Naive thymus-derived CD4-positive, alpha-beta T cell (primary cell): ENCODE measurements at regions not wholly inside any gene's neighbourhood (a gene's known extent, or its start where the extent isn't known, plus 50 kb on each side); places are given as distances from the start of the nearest gene placed in this dataset.
A peak's percentile ranks its signal among the peaks of the same experiment; 100 is the strongest.

Source experiments
- ATAC-seq: fragments of 150-1000 bp; cut with Tn5 transposase; 2 replicates; pipeline ENCODE4 v1.10.0; 2021; ENCODE audit warnings: mild to moderate bottlenecking, moderate library complexity
- CTCF ChIA-PET: fragments of 350-600 bp; sonication (Branson Sonifier 250); formaldehyde crosslinking; loops from one replicate; lab custom pipeline; 2021; ENCODE audit warnings: antibody characterized with exemption; lab: Charles Lee
- POLR2A ChIA-PET: fragments of 350-600 bp; sonication (Branson Sonifier 250); formaldehyde crosslinking; loops from one replicate; lab custom pipeline; 2021; ENCODE audit warnings: antibody characterized with exemption, inconsistent platforms; lab: Charles Lee
- DNase-seq, 9 donors: peaks; one replicate each; pipeline versions ENCODE4 v3.0.0 to v3.0.0-alpha.2; 2020 to 2022; ENCODE audit warnings: mixed read lengths in 1 of 9
- H3K27ac ChIP-seq: one replicate; pipeline ENCODE4 v1.7.0; 2013; ENCODE audit warnings: mild to moderate bottlenecking, low read depth, low read length, moderate library complexity
- H3K27me3 ChIP-seq, 2 donors: one replicate each; pipeline ENCODE4 v1.7.0; 2013; ENCODE audit warnings: low read length in 2 of 2, mild to moderate bottlenecking in 2 of 2, moderate library complexity in 2 of 2; ENCODE audit not compliant: control insufficient read depth in 2 of 2, insufficient read depth in 2 of 2
- H3K36me3 ChIP-seq, 3 experiments: 1 replicate in 2 of 3; 2 replicates in 1 of 3; pipeline ENCODE4 v1.7.0; 2013; ENCODE audit warnings: low read length in 3 of 3, mild to moderate bottlenecking in 3 of 3, moderate library complexity in 1 of 3; ENCODE audit not compliant: insufficient read depth in 3 of 3, control insufficient read depth in 2 of 3
- H3K4me1 ChIP-seq, 2 donors: one replicate each; pipeline ENCODE4 v1.7.0; 2013; ENCODE audit warnings: low read length in 2 of 2, mild to moderate bottlenecking in 2 of 2, moderate library complexity in 1 of 2; ENCODE audit not compliant: control insufficient read depth in 2 of 2, insufficient read depth in 2 of 2
- H3K4me3 ChIP-seq: 2 replicates; pipeline ENCODE4 v1.7.0; 2013; ENCODE audit warnings: mild to moderate bottlenecking, low read length
- H3K9me3 ChIP-seq, 3 experiments: 1 replicate in 2 of 3; 2 replicates in 1 of 3; pipeline ENCODE4 v1.7.0; 2013; ENCODE audit warnings: low read length in 3 of 3; ENCODE audit not compliant: control insufficient read depth in 2 of 3
- H3K27ac Mint-ChIP-seq, 9 donors: one replicate each; pipeline ENCODE4 v1.8.0; 2020 to 2022; ENCODE audit warnings: mixed read lengths in 9 of 9, mild to moderate bottlenecking in 8 of 9, moderate library complexity in 5 of 9, inconsistent platforms in 2 of 9
- H3K27me3 Mint-ChIP-seq, 5 donors: one replicate each; pipeline ENCODE4 v1.8.0; 2021 to 2022; ENCODE audit warnings: mixed read lengths in 5 of 5, mild to moderate bottlenecking in 1 of 5
- H3K36me3 Mint-ChIP-seq, 5 donors: one replicate each; pipeline ENCODE4 v1.8.0; 2020 to 2022; ENCODE audit warnings: mixed read lengths in 5 of 5, mild to moderate bottlenecking in 3 of 5, inconsistent platforms in 1 of 5
- H3K4me1 Mint-ChIP-seq, 7 donors: one replicate each; pipeline ENCODE4 v1.8.0; 2020 to 2022; ENCODE audit warnings: mixed read lengths in 7 of 7, mild to moderate bottlenecking in 3 of 7, inconsistent platforms in 1 of 7
- H3K4me3 Mint-ChIP-seq, 10 donors: one replicate each; pipeline ENCODE4 v1.8.0; 2020 to 2022; ENCODE audit warnings: mild to moderate bottlenecking in 10 of 10, mixed read lengths in 10 of 10, moderate library complexity in 6 of 10, inconsistent platforms in 2 of 10
- H3K9me3 Mint-ChIP-seq, 11 donors: one replicate each; pipeline ENCODE4 v1.8.0; 2020 to 2022; ENCODE audit warnings: mixed read lengths in 11 of 11, mild to moderate bottlenecking in 4 of 11, inconsistent platforms in 1 of 11, moderate library complexity in 1 of 11
- intact Hi-C, 2 donors: fragments of 100-400 bp; cut with micrococcal nuclease; formaldehyde crosslinking; loops; one replicate each; pipeline ENCODE4 v1.15.1; 2023

DNA sequence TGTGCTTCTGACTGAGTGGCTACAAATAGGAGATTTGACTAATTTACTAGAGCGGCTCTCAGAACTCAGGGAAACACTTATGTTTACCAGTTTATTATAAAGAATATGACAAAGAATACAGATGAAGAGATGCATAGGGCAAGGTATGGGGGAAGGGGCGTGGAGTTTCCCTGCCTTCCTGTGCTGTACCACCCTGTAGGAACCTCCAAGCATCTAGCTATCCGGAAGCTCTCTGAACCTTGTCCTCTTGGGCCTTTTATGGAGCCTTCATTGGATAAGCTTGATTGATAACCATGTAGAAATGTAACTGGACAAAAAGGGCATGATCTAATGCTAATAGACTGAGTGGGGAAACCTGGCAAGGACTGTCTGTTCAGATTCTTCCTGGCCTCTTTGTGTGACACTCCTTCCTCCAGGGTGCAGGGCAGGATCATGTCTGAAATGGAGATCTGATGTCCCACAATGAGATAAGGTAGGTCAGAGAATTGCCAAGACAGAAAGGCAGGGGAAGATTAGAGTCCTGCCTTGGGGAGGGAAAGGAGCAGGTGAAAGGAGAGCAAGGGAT, 101.8 kb upstream of the NPAS2 start:
- Mint-ChIP-seq H3K4me3 (no peak overlapping the region), H3K4me1 (no peaks in the 10 kb centered on the region), H3K27ac (no peak overlapping the region), H3K9me3 (peaks cover 0 to 3% (median 0%) of the 10 kb centered on the region in 11 donors), H3K36me3 (peaks cover 0 to 3% (median 0%) of the 10 kb centered on the region in 5 donors), H3K27me3 (peaks cover 0 to 7% (median 0%) of the 10 kb centered on the region in 5 donors)
- ChIA-PET CTCF (no interaction called here), POLR2A (no interaction called here)
- ATAC-seq = no peak
- DNase-seq = no peak
- no peak overlapping the region for H3K4me3 ChIP-seq
- H3K4me1 ChIP-seq = no peaks in the 10 kb centered on the region
- no peaks in the 10 kb centered on the region for H3K27me3 ChIP-seq
- intact Hi-C loops = no loop called here
- H3K9me3 ChIP-seq = no peaks in the 10 kb centered on the region
- H3K36me3 ChIP-seq = no peaks in the 10 kb centered on the region
- H3K27ac ChIP-seq = no peak overlapping the region

- DNase-seq (no peak), ATAC-seq (no peak)
- Histone ChIP-seq H3K27ac (no peak overlapping the region), H3K36me3 (no peaks in the 10 kb centered on the region), H3K27me3 (no peaks in the 10 kb centered on the region), H3K4me1 (no peaks in the 10 kb centered on the region), H3K4me3 (no peak overlapping the region), H3K9me3 (no peaks in the 10 kb centered on the region)
- Mint-ChIP-seq H3K36me3 (no peaks in the 10 kb centered on the region), H3K27me3 (peaks cover 0 to 10% (median 0%) of the 10 kb centered on the region in 5 donors), H3K4me1 (no peaks in the 10 kb centered on the region), H3K27ac (no peak overlapping the region), H3K9me3 (no peaks in the 10 kb centered on the region), H3K4me3 (no peak overlapping the region)
- ChIA-PET CTCF (no interaction called here), POLR2A (no interaction called here)
- intact Hi-C loops = no loop called here
These were observed 99.5 kb upstream of the NPAS2 start for GRCh38 chr2:100720445-100720844.

DNA sequence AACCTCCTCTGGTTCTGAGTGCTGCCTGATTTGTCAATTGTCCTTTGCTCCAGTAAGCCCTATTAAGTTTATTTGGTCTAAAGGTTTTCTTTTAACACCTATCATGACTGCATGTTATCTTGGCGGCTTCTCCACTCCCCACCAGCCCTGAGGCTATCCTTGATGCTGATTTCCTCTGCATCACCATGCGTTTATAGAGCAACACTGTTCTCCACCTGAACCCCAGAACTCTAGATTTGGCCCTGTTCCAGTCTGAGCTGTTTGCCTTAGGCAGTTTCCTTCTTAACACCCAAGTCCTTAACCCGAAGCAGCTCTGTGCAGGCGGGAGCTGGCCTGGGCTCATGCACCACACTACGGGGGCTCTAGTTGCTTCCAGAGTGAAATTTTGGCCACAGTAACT, 98.2 kb upstream of the NPAS2 start:
- Histone ChIP-seq H3K27ac (no peak overlapping the region), H3K27me3 (no peaks in the 10 kb centered on the region), H3K4me1 (no peaks in the 10 kb centered on the region), H3K9me3 (no peaks in the 10 kb centered on the region), H3K4me3 (no peak overlapping the region), H3K36me3 (no peaks in the 10 kb centered on the region)
- ChIA-PET CTCF (no interaction called here), POLR2A (no interaction called here)
- Mint-ChIP-seq H3K4me1 (no peaks in the 10 kb centered on the region), H3K4me3 (no peak overlapping the region), H3K27me3 (peaks cover 0 to 11% (median 0%) of the 10 kb centered on the region in 5 donors), H3K36me3 (no peaks in the 10 kb centered on the region), H3K27ac (no peak overlapping the region), H3K9me3 (no peaks in the 10 kb centered on the region)
- intact Hi-C loops = no loop called here
- ATAC-seq (no peak), DNase-seq (no peak)

DNA sequence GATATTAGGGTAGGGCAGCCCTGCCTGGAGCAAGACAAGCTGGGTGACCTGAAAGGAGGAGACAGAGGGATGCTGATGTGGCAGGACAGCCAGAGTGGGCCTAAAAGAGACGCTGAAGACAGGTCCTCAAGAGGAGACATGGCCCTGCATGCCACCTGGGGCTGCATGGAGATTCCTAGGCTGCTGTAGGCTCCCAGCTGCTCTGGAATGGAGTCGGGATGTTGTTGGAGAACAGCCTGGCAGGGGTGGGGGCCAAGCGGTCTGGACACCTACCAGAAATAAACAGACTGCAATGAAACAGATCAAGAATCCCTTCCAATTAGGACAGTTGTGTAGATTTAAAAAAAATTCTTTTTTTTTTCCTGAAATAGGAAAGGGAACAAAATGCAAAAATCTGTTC, 97.8 kb upstream of the NPAS2 start:
- Histone ChIP-seq H3K27me3 (no peaks in the 10 kb centered on the region), H3K36me3 (no peaks in the 10 kb centered on the region), H3K27ac (no peak overlapping the region), H3K9me3 (no peaks in the 10 kb centered on the region), H3K4me1 (no peaks in the 10 kb centered on the region), H3K4me3 (no peak overlapping the region)
- ATAC-seq (no peak), DNase-seq (no peak)
- Mint-ChIP-seq H3K36me3 (no peaks in the 10 kb centered on the region), H3K27me3 (peaks cover 0 to 14% (median 0%) of the 10 kb centered on the region in 5 donors), H3K27ac (no peak overlapping the region), H3K4me1 (no peaks in the 10 kb centered on the region), H3K9me3 (no peaks in the 10 kb centered on the region), H3K4me3 (no peak overlapping the region)
- CTCF ChIA-PET = no interaction called here
- intact Hi-C loops = no loop called here
- POLR2A ChIA-PET = no interaction called here

GRCh38 chr2:100726866-100727265, 93.1 kb upstream of the NPAS2 start:
- intact Hi-C loops = no loop called here
- no peak overlapping the region for H3K4me3 ChIP-seq
- H3K9me3 Mint-ChIP-seq = peaks cover 0 to 13% (median 2%) of the 10 kb centered on the region in 11 donors
- H3K9me3 ChIP-seq = peaks cover 0 to 4% (median 0%) of the 10 kb centered on the region in 3 experiments
- DNase-seq (no peak), ATAC-seq (no peak)
- H3K4me3 Mint-ChIP-seq = no peak overlapping the region
- H3K4me1 ChIP-seq = no peaks in the 10 kb centered on the region
- H3K36me3 Mint-ChIP-seq = peaks cover 0 to 8% (median 0%) of the 10 kb centered on the region in 5 donors
- no peaks in the 10 kb centered on the region for H3K27me3 ChIP-seq
- H3K27me3 Mint-ChIP-seq = peaks cover 0 to 15% (median 11%) of the 10 kb centered on the region in 5 donors
- no peak overlapping the region for H3K27ac ChIP-seq
- no peaks in the 10 kb centered on the region for H3K4me1 Mint-ChIP-seq
- no peaks in the 10 kb centered on the region for H3K36me3 ChIP-seq
- POLR2A ChIA-PET = interaction anchor here (0.6 kb wide), 1 partner anchor 1720 kb away, joined by 3 read pairs; no protein-coding TSS in a partner anchor
- CTCF ChIA-PET = no interaction called here
- no peak overlapping the region for H3K27ac Mint-ChIP-seq

DNA sequence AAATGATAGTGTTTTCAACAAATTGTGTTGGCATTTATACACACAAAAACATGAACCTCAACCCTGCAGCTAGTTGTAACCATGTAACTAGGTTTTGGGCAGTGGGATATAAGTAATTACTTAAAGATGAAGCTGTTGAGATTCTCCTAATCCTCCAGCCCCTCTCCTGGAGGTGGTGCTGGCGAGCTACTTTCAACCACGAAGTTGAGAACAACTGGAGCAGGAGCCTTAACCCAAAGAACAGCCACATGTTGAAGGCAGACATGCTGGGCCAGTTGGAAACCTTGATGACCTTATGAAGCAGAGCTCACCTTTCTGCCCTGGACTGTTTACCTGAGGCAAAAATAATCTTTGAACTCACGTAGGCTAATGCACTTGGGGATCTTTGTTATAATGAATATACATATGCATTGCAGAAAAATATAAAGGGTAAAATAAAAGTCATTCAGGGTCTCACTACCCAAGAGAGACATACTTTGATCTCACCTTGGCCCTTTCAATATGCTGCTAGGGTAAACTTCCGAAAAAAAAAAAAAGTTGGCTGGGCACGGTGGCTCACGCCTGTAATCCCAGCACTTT, 89.6 kb upstream of the NPAS2 start:
- no peak overlapping the region for H3K4me3 Mint-ChIP-seq
- no peak overlapping the region for H3K27ac ChIP-seq
- H3K4me1 ChIP-seq = no peaks in the 10 kb centered on the region
- peaks cover 0 to 4% (median 0%) of the 10 kb centered on the region in 3 experiments for H3K9me3 ChIP-seq
- no peak overlapping the region for H3K27ac Mint-ChIP-seq
- peak; percentile 37 for ATAC-seq
- peaks cover 7 to 20% (median 11%) of the 10 kb centered on the region in 5 donors for H3K27me3 Mint-ChIP-seq
- no peak overlapping the region for H3K4me3 ChIP-seq
- ChIA-PET POLR2A (no interaction called here), CTCF (interaction anchor here (0.6 to 2.0 kb wide), 8 partner anchors 8 to 260 kb away, joined by 3 to 8 read pairs (median 4); no protein-coding TSS in a partner anchor)
- no peaks in the 10 kb centered on the region for H3K27me3 ChIP-seq
- H3K36me3 ChIP-seq = no peaks in the 10 kb centered on the region
- no peaks in the 10 kb centered on the region for H3K4me1 Mint-ChIP-seq
- H3K9me3 Mint-ChIP-seq = peaks cover 0 to 13% (median 2%) of the 10 kb centered on the region in 11 donors
- H3K36me3 Mint-ChIP-seq = peaks cover 0 to 8% (median 0%) of the 10 kb centered on the region in 5 donors
- peak in 8 of 9 donors; percentile 18 to 51 (median 30) for DNase-seq
- intact Hi-C loops = loop anchor here (1.0 kb wide), 3 partner anchors 120 to 255 kb away; no protein-coding TSS in a partner anchor
